GM23248 (cell line): ENCODE measurements at regions not wholly inside any gene's neighbourhood (a gene's known extent, or its start where the extent isn't known, plus 50 kb on each side); places are given as distances from the start of the nearest gene placed in this dataset.

Experiments
- DNase-seq: peaks from one replicate; pipeline ENCODE4 v3.0.0-alpha.2; 2015
- H2AFZ ChIP-seq: fragments of 200-600 bp; sonication (generic); 2 replicates; pipeline ENCODE4 v1.6.1; 2016; ENCODE audit warnings: antibody characterized with exemption
- H3F3A ChIP-seq: fragments of 200-600 bp; sonication (generic); 2 replicates; pipeline ENCODE4 v1.6.1; 2016; ENCODE audit warnings: mild to moderate bottlenecking, antibody characterized with exemption, mixed run types; ENCODE audit not compliant: insufficient read depth
- H3K27ac ChIP-seq: fragments of 200-600 bp; sonication (generic); 2 replicates; pipeline ENCODE4 v1.5.1; 2016; ENCODE audit warnings: mild to moderate bottlenecking
- H3K27me3 ChIP-seq: fragments of 200-600 bp; sonication (generic); replicated peaks from 2 replicates; pipeline ENCODE4 v1.6.1; 2016; ENCODE audit warnings: mild to moderate bottlenecking; ENCODE audit not compliant: insufficient read depth
- H3K36me3 ChIP-seq: fragments of 200-600 bp; sonication (generic); 2 replicates; pipeline ENCODE4 v1.6.1; 2016; ENCODE audit warnings: low read depth, mild to moderate bottlenecking
- H3K4me1 ChIP-seq: fragments of 200-600 bp; sonication (generic); 2 replicates; pipeline ENCODE4 v1.6.1; 2016; ENCODE audit warnings: mild to moderate bottlenecking; ENCODE audit not compliant: insufficient read depth
- H3K4me2 ChIP-seq: fragments of 200-600 bp; sonication (generic); one replicate; pipeline ENCODE4 v1.6.1; 2016; ENCODE audit warnings: mild to moderate bottlenecking; ENCODE audit not compliant: unreplicated experiment
- H3K4me3 ChIP-seq: fragments of 200-600 bp; sonication (generic); 2 replicates; pipeline ENCODE4 v1.5.1; 2016; ENCODE audit warnings: mild to moderate bottlenecking
- H3K79me2 ChIP-seq: fragments of 200-600 bp; sonication (generic); 2 replicates; pipeline ENCODE4 v1.6.1; 2016; ENCODE audit warnings: mild to moderate bottlenecking; ENCODE audit not compliant: insufficient read depth
- H3K9ac ChIP-seq: fragments of 200-600 bp; sonication (generic); 2 replicates; pipeline ENCODE4 v1.6.1; 2016; ENCODE audit warnings: mild to moderate bottlenecking
- H3K9me2 ChIP-seq: fragments of 200-600 bp; sonication (generic); 2 replicates; pipeline ENCODE4 v1.6.1; 2016; ENCODE audit warnings: mixed run types, mild to moderate bottlenecking, moderate library complexity; ENCODE audit not compliant: insufficient read depth
- H3K9me3 ChIP-seq: fragments of 200-600 bp; sonication (generic); one replicate; pipeline ENCODE4 v1.6.1; 2017; ENCODE audit warnings: low read depth
- H4K20me1 ChIP-seq: fragments of 200-600 bp; sonication (generic); 2 replicates; pipeline ENCODE4 v1.6.0; 2016; ENCODE audit not compliant: insufficient read depth
- EZH2 ChIP-seq: fragments of 200-600 bp; sonication (generic); IDR thresholded peaks from 2 replicates; pipeline ENCODE4 v1.6.1; 2018; ENCODE audit warnings: antibody characterized with exemption, mild to moderate bottlenecking; ENCODE audit not compliant: insufficient read depth, poor library complexity, severe bottlenecking
- EZH2phosphoT487 ChIP-seq: fragments of 200-600 bp; sonication (generic); IDR thresholded peaks from 2 replicates; pipeline ENCODE4 v1.6.1; 2018; ENCODE audit warnings: antibody characterized with exemption, moderate library complexity, mild to moderate bottlenecking, low read depth; ENCODE audit not compliant: insufficient read depth
- WGBS, 2 experiments: methylation state at CpG; one replicate each; pipeline ENCODE4 v1.1.6; 2015 to 2017; ENCODE audit warnings: low lambda C conversion rate in 2 of 2, low coverage in 1 of 2; ENCODE audit errors: missing lambda C conversion rate in 2 of 2; 5-methylcytosine and 5-hydroxymethylcytosine counted together
- in situ Hi-C: fragments of 300-500 bp; cut with MboI; formaldehyde crosslinking; loops from 2 replicates; pipeline ENCODE4 v1.15.0; 2020

DNA sequence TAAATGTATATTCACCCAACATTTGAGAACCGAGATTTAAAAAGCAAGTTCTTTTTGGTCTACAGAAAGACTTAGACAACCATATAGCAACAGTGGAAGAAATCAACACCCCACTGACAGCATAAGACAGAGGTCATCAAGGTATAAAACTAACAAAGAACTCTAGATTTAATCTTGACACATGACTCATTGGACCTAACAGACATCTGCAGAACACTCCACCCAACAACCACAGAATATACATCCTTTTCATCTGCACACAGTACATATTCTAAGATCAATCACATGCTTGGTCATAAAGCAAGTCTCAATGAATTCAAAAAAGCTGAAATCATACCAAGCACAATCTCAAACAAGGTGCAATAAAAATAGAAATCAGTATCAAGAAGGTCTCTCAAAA lies 65.8 kb downstream of the SPIN4 start:
- Histone ChIP-seq H3K9ac (no peak overlapping the region), H3K27ac (no peak overlapping the region), H3K79me2 (no peaks in the 10 kb centered on the region), H3K4me3 (no peak overlapping the region), H2AFZ (no peak overlapping the region), H3K36me3 (no peaks in the 10 kb centered on the region), H3F3A (no peaks in the 10 kb centered on the region), H4K20me1 (no peaks in the 10 kb centered on the region), H3K9me3 (no peaks in the 10 kb centered on the region), H3K4me1 (no peaks in the 10 kb centered on the region), H3K27me3 (no peaks in the 10 kb centered on the region), H3K4me2 (no peak overlapping the region), H3K9me2 (no peaks in the 10 kb centered on the region)
- 32 to 64% methylated on average over 1 of the region's 1 CpG for WGBS, 2 experiments
- no peak for TF ChIP-seq EZH2
- TF ChIP-seq EZH2phosphoT487: no peak
- DNase-seq: no peak
- in situ Hi-C loops: no loop called here

DNA sequence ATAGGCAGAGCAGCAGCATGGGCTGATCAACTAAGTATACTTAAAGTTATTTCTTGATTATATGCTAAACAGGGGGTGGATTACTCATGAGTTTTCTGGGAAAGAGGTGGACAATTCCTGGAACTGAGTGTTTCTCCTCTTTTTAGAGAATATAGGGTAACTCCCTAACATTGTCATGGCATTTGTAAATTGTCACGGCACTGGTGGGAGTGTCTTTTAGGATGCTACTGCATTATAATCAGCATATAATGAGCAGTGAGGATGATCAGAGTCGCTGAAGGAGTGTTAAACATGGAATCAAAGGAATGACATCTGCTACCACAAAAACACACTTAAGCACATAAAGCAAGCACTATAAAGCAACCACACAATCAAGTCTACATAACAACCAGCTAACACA lies 66.5 kb downstream of the SPIN4 start:
- H3K27ac ChIP-seq: no peak overlapping the region
- H2AFZ ChIP-seq: no peak overlapping the region
- no peaks in the 10 kb centered on the region for H3K36me3 ChIP-seq
- TF ChIP-seq EZH2 (no peak), EZH2phosphoT487 (no peak)
- WGBS, 2 experiments: 57 to 63% methylated on average over 2 of the region's 2 CpGs
- DNase-seq: no peak
- no peaks in the 10 kb centered on the region for H3K9me2 ChIP-seq
- no peaks in the 10 kb centered on the region for H3K4me1 ChIP-seq
- H3K4me3 ChIP-seq: no peak overlapping the region
- H3K9me3 ChIP-seq: no peaks in the 10 kb centered on the region
- no peaks in the 10 kb centered on the region for H3K79me2 ChIP-seq
- no peaks in the 10 kb centered on the region for H3F3A ChIP-seq
- no peak overlapping the region for H3K4me2 ChIP-seq
- H4K20me1 ChIP-seq: no peaks in the 10 kb centered on the region
- no peak overlapping the region for H3K9ac ChIP-seq
- no peaks in the 10 kb centered on the region for H3K27me3 ChIP-seq
- in situ Hi-C loops: no loop called here

DNA sequence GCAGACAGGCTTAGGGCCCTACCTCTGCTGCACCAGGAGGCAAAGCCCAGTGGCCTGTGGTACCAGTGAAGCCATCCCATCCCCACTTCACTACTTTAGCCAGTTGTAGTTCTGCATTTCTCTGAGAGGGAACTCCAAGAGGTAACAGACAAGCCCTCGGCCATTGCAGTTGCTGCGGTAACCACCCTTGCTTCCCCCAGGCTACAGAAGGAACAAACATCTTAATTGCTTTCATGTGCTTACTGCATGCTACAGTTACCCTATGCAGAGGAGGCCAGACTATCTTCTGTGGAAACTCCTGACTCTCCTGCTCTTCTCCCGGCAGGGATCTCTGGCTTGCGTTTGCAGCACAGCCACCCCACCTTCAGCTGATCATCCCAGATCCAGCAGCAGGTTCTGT lies 67.8 kb downstream of the SPIN4 start:
- Histone ChIP-seq H3K36me3 (no peaks in the 10 kb centered on the region), H3K9me2 (no peaks in the 10 kb centered on the region), H3K9me3 (no peaks in the 10 kb centered on the region), H3K27ac (no peak overlapping the region), H3F3A (no peaks in the 10 kb centered on the region), H3K4me3 (no peak overlapping the region), H3K4me2 (no peak overlapping the region), H4K20me1 (no peaks in the 10 kb centered on the region), H3K9ac (no peak overlapping the region), H3K4me1 (no peaks in the 10 kb centered on the region), H2AFZ (no peak overlapping the region), H3K79me2 (no peaks in the 10 kb centered on the region), H3K27me3 (no peaks in the 10 kb centered on the region)
- DNase-seq: peak; percentile 10
- WGBS, 2 experiments: 11 to 15% methylated on average over 4 of the region's 4 CpGs
- TF ChIP-seq EZH2 (no peak), EZH2phosphoT487 (no peak)
- in situ Hi-C loops: no loop called here

DNA sequence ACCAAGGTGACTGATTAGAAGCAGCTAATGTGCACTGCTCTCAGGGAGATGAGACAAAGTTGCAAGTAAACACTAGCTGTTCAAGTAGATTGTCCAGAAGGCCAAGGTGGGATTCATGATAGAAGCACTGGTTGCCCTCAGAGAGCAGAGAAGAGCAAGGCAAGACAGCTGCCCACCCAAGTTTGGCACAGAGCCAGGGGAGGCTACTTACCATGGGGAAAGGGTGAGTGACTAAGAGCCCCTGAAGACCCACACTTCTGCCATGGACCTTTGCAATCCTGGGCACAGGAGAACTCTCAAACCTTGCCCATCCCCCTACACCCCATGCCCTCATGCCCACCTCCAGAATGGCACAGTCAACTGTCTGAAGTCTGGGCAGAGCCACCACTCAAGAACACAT lies 68.3 kb downstream of the SPIN4 start:
- no peak overlapping the region for H2AFZ ChIP-seq
- DNase-seq: no peak

DNA sequence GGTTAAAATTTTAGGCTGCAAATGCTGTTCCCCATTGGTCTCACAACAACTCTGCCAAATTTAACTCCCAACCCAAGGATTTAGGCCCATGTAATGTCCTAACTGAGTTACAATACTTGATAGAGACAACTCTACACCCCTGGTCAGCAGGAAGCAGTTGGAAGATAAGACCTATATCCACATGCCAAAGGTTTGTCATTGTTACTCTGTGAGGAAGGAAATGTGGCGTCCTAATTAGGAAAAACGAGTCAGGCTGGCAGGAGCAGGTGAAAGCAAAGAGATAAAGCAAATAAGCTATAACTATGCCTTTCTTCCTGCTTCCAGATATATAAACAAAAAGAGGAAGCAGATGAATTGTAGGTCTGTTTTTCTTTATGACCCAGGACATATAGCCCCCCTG lies 69.1 kb downstream of the SPIN4 start:
- TF ChIP-seq EZH2phosphoT487: no peak
- TF ChIP-seq EZH2: no peak
- DNase-seq: no peak
- no peak overlapping the region for H2AFZ ChIP-seq
- no peaks in the 10 kb centered on the region for H3K4me1 ChIP-seq
- H3K36me3 ChIP-seq: no peaks in the 10 kb centered on the region
- no peak overlapping the region for H3K27ac ChIP-seq
- no peak overlapping the region for H3K9ac ChIP-seq
- H3F3A ChIP-seq: no peaks in the 10 kb centered on the region
- H4K20me1 ChIP-seq: no peaks in the 10 kb centered on the region
- in situ Hi-C loops: no loop called here
- 37 to 38% methylated on average over 2 of the region's 2 CpGs for WGBS, 2 experiments
- no peaks in the 10 kb centered on the region for H3K27me3 ChIP-seq
- no peaks in the 10 kb centered on the region for H3K9me3 ChIP-seq
- H3K4me3 ChIP-seq: no peak overlapping the region
- H3K4me2 ChIP-seq: no peak overlapping the region
- H3K79me2 ChIP-seq: no peaks in the 10 kb centered on the region
- H3K9me2 ChIP-seq: no peaks in the 10 kb centered on the region

More for the DNA sequence above, 68.3 kb downstream of the SPIN4 start:
- Histone ChIP-seq H3K4me2 (no peak overlapping the region), H3K9me2 (no peaks in the 10 kb centered on the region), H3K4me3 (no peak overlapping the region), H3K9me3 (no peaks in the 10 kb centered on the region), H3F3A (no peaks in the 10 kb centered on the region), H4K20me1 (no peaks in the 10 kb centered on the region), H3K36me3 (no peaks in the 10 kb centered on the region), H3K4me1 (no peaks in the 10 kb centered on the region), H3K27me3 (no peaks in the 10 kb centered on the region), H3K9ac (no peak overlapping the region), H3K27ac (no peak overlapping the region), H3K79me2 (no peaks in the 10 kb centered on the region)
- in situ Hi-C loops: no loop called here
- TF ChIP-seq EZH2 (no peak), EZH2phosphoT487 (no peak)
